Frontal cortex (tissue), 4 donors: ENCODE measurements at regions not wholly inside any gene's neighbourhood (a gene's known extent, or its start where the extent isn't known, plus 50 kb on each side); places are given as distances from the start of the nearest gene placed in this dataset. TPM values are rescaled to one million over a fixed set of nuclear protein-coding genes. Genes with fewer than 3 reads are reported as not detected.

Source experiments
- DNase-seq, 2 donors: peaks; one replicate each; pipeline ENCODE4 v3.0.0; 2012; ENCODE audit warnings: low spot score in 2 of 2
- FAIRE-seq: peaks from 2 replicates; lab custom pipeline; 2012; peaks lifted over from hg19 to GRCh38; lab: Jason Lieb, UNC
- small RNA-seq: library from RNA; depleted of rRNA; stranded (forward); fragments of <200 nt; gene quantifications from one replicate; pipeline ENCODE3, GENCODE V24; 2014
- donor health status: control.
- donor health status: control.
- donor health status: control.

DNA sequence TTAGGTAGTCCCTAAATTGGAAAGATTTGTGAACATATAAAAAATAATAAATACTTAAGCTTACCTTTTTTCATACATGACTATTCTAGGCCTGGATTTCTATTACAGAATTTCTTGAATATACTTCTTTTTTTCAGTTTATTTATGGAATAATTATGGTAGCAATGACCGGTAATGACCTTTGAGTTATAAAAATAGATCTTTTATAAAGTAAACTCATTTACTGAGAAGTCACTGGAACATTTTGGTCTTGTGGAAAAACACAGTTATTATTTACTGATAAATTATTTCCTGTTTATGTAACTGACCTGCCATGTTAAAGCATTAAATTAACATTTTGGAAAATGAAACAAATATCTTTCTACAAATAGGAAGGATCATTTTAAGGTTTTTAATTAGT lies 80.4 kb upstream of the RASGEF1B start:
- FAIRE-seq: peak; percentile 54

GRCh38 chr4:81550388-81550859 lies 78.7 kb upstream of the RASGEF1B start:
- no peak for DNase-seq
- no peak for FAIRE-seq

More for the DNA sequence above, 80.4 kb upstream of the RASGEF1B start:
- no peak for DNase-seq

GRCh38 chr4:81549984-81550383 lies 78.3 kb upstream of the RASGEF1B start:
- no peak for DNase-seq

GRCh38 chr4:81546777-81547176 lies 75.1 kb upstream of the RASGEF1B start:
- FAIRE-seq (no peak), DNase-seq (no peak)

More at GRCh38 chr4:81549984-81550383, 78.3 kb upstream of the RASGEF1B start:
- no peak for FAIRE-seq

DNA sequence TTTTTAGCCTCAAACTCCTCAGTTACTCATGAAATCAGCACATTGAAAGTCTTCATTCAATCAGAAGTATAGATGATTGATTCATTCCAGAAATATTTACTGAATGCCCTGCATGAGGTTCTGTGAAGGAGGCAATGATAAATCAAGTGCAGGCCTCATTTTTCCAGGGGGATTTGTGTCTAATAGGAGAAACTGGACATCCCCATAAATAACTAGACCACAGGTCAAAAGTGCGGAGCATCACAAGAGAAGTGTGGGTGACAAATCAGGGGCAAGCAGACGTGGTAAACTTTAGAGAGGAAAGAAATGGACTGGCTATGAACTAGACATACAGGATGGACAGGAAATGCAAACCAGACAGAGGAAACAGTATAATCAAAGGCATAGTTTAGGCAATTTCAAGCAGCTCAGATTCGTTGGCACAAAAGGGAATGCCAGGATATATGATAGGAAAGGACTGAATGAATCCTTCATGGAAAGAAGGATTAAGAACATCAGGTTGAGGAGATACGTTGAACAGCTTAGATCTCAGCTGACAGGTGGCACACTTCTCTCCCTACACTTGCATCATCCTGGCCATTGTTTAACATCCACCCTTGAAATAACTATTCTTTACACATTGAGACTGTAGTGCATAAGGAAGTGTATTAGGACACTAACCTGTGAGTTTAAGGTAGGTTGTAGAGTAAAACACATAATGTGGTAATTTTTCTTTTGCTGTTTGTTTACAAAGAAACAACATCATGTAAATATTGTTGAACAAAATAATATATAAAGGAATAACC lies 69.6 kb upstream of the RASGEF1B start:
- no peak for DNase-seq
- no peak for FAIRE-seq

GRCh38 chr4:81538716-81539427 lies 67.2 kb upstream of the RASGEF1B start:
- DNase-seq: no peak
- no peak for FAIRE-seq

GRCh38 chr4:81531410-81531809 lies 59.7 kb upstream of the RASGEF1B start:
- no peak for FAIRE-seq

GRCh38 chr4:81528979-81529378 lies 57.3 kb upstream of the RASGEF1B start:
- DNase-seq (no peak), FAIRE-seq (no peak)

More at GRCh38 chr4:81531410-81531809, 59.7 kb upstream of the RASGEF1B start:
- DNase-seq: no peak

GRCh38 chr4:81528200-81528599 lies 56.5 kb upstream of the RASGEF1B start:
- FAIRE-seq: no peak
- no peak for DNase-seq

DNA sequence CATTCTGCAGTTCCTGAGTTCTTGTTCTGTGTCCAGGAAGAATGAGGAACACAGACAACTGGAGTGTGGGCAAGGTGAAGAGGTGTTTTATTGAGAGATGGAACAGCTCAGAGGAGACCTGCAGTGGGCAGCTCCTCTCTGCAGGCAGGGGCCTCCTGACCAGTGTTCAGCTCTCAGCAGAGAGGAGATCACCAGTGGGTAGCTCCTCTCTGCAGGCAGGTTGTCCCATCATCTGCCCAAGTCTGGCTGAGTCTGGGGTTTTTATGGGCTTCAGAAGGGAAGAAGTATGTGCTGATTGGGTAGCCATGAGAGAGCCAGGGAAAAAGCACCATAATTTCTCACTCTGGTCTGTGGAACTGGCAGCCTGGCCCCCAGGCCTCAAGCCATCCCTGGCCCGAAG lies 56.0 kb upstream of the RASGEF1B start:
- DNase-seq (no peak), FAIRE-seq (no peak)

DNA sequence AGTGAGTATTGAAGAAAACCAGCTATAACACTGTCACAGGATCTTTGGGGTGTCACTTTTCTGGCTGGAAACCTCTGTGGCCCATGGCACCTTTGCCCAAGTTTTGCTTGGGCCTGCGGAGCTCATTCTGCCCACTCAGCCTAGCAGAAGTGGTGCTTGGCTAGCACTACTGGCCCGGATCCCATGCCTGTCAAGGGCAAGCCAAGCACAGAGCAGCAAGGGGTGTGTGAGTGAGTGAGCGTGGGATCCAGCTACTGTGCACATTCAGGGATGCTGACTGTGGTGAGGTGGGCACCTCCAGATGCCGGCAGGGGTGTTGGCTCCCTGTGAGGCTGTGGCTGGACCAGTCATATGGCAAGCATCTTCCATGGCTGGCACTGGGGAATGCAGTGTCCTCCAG lies 55.4 kb upstream of the RASGEF1B start:
- no peak for FAIRE-seq
- no peak for DNase-seq

DNA sequence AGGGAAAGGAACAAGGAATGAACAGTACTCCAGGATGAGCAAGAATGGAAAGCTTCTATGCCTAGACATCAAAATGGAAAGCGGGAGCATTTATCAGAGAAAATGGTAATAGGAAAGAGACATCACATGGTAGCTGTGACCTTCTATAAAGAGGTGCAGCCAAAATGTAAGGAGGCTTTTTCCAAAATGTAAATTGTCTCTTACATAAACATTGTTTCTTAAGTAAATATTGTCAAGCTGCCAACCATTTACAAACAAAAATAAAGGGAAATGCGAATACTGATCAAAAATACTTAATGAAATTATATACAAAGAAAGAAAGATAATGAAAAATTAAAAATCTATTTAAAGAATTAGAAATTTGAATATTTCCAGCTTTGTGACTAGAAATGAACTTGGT lies 55.0 kb upstream of the RASGEF1B start:
- FAIRE-seq: no peak
- no peak for DNase-seq

- DNase-seq: peak in 1 of 2 donors; percentile 8
- FAIRE-seq: peak; percentile 44
Measured at GRCh38 chr4:81523672-81524327, 52.1 kb upstream of the RASGEF1B start.

DNA sequence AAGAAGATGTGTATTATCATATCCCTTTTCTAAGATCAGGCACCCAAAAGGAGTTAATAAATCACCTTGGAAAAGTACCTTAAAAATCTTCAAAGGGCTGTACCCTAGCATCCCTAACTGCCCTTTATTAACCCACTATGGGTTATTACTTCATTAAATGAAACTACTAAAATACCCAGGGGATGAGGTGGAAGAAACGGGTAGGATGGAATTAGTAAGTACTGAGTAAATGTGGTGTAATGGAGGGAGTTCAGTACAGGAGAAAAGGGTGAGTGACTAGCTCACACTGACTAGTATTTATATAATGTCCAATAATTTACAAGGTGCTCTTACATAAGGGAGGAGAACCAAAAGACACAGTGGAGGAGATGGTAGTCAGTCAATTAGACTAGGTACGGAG lies 51.0 kb upstream of the RASGEF1B start:
- DNase-seq: no peak

GRCh38 chr4:81521708-81522107 lies 50.0 kb upstream of the RASGEF1B start:
- no peak for FAIRE-seq
- DNase-seq: no peak

More for the DNA sequence above, 51.0 kb upstream of the RASGEF1B start:
- FAIRE-seq: no peak

Small RNA genes in the stretch of these regions (small RNA-seq; reads per million reads assigned to genes)
- gene RF00322: not detected
- not detected for gene RNU6-499P
